B cell (primary cell): ENCODE measurements at regions not wholly inside any gene's neighbourhood (a gene's known extent, or its start where the extent isn't known, plus 50 kb on each side); places are given as distances from the start of the nearest gene placed in this dataset.

Experiments used
- EZH2 ChIP-seq: IDR thresholded peaks from 2 replicates; pipeline ENCODE4 v1.6.1; 2012; ENCODE audit warnings: borderline replicate concordance, low read depth, mild to moderate bottlenecking, moderate library complexity, low read length; ENCODE audit not compliant: insufficient read depth, poor library complexity, severe bottlenecking
- TF ChIP-seq, protein P1 (sequence below): fragments of 200-600 bp; IDR thresholded peaks from one replicate; pipeline ENCODE4 v1.8.0; 2022; ENCODE audit warnings: antibody characterized with exemption, mild to moderate bottlenecking

DNA sequence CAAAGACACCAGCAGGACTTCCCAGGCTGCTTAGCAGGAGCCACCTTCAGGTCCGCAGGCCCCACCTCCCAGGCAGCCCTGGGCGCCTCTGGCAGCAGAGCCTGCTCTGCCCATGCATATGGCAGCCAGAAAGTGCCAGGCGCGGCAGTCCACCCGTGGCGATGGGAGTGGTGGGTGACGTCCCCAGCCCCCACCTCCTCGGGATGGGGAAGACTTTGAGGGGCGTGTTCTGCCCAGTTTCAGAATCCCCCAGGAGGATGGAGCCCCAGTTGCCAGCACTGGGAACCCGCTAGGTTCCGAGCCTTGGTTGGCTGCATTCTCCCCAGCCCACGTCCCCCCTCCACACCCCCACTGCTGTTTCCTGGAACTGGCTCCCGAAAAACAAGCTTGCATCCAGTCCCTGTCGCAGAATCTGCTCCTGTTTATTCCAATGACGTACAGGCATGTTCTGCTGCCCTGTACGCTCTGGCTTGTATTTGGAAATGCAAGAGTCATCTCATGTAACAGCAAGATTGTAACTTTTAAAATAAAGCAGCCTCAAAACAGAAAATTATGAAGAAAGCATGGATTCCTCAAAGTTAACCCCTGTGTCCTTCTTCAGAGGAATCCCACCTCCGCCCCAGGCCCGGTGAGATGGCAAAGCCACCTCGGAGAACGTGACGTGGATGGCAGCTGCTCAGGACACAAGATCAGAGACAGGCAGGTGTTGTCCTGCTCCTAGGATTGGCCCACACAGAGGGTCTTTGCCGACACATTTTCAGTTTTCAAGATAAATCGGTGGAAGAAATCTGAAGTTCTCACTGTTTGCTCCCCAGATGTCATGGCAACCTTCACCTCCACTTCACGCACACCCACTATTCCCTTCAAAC, 87.8 kb upstream of the PPP2R2D start:
- TF ChIP-seq, protein P1, sequence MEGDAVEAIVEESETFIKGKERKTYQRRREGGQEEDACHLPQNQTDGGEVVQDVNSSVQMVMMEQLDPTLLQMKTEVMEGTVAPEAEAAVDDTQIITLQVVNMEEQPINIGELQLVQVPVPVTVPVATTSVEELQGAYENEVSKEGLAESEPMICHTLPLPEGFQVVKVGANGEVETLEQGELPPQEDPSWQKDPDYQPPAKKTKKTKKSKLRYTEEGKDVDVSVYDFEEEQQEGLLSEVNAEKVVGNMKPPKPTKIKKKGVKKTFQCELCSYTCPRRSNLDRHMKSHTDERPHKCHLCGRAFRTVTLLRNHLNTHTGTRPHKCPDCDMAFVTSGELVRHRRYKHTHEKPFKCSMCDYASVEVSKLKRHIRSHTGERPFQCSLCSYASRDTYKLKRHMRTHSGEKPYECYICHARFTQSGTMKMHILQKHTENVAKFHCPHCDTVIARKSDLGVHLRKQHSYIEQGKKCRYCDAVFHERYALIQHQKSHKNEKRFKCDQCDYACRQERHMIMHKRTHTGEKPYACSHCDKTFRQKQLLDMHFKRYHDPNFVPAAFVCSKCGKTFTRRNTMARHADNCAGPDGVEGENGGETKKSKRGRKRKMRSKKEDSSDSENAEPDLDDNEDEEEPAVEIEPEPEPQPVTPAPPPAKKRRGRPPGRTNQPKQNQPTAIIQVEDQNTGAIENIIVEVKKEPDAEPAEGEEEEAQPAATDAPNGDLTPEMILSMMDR = no peak
- TF ChIP-seq EZH2 = no peak
